ENCODE measurements at regions not wholly inside any gene's neighbourhood (a gene's known extent, or its start where the extent isn't known, plus 50 kb on each side); places are given as distances from the start of the nearest gene placed in this dataset.

DNA sequence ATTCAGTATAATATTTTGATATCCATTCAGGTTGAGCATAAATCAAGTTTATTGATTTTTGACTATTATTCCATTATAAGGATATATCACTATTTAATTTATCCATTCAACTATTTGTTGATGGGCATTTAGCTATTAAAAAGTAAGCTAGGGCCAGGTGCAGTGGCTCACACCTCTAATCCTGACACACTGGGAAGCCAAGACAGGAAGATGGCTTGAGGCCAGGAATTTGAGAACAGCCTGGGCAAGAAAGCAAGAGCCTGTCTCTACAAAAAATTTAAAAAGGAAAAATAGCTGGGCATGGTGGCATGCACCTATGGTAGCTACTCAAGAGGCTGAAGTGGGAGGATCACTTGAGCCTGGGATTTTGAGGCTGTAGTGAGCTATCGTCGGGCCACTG, 183.5 kb downstream of the HNMT start:
- Histone ChIP-seq H3K4me1 (no peaks in the 10 kb centered on the region), H3K4me3 (no peak overlapping the region), H3K27ac (no peak overlapping the region), H3K36me3 (no peaks in the 10 kb centered on the region), H3K9me3 (no peaks in the 10 kb centered on the region), H3K27me3 (no peaks in the 10 kb centered on the region)
- no peak for DNase-seq (ENCODE audit: low spot score in 2 of 2)
- TF ChIP-seq POLR2A (IDR thresholded peaks at IDR 0.05) (no peak), POLR2AphosphoS5 (IDR thresholded peaks at IDR 0.05) (no peak)
- TF ChIP-seq, protein P1, sequence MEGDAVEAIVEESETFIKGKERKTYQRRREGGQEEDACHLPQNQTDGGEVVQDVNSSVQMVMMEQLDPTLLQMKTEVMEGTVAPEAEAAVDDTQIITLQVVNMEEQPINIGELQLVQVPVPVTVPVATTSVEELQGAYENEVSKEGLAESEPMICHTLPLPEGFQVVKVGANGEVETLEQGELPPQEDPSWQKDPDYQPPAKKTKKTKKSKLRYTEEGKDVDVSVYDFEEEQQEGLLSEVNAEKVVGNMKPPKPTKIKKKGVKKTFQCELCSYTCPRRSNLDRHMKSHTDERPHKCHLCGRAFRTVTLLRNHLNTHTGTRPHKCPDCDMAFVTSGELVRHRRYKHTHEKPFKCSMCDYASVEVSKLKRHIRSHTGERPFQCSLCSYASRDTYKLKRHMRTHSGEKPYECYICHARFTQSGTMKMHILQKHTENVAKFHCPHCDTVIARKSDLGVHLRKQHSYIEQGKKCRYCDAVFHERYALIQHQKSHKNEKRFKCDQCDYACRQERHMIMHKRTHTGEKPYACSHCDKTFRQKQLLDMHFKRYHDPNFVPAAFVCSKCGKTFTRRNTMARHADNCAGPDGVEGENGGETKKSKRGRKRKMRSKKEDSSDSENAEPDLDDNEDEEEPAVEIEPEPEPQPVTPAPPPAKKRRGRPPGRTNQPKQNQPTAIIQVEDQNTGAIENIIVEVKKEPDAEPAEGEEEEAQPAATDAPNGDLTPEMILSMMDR (IDR thresholded peaks at IDR 0.05) = no peak
- intact Hi-C loops (cut with DNase I; ENCODE audit: low total_unique reads) = no loop called here

DNA sequence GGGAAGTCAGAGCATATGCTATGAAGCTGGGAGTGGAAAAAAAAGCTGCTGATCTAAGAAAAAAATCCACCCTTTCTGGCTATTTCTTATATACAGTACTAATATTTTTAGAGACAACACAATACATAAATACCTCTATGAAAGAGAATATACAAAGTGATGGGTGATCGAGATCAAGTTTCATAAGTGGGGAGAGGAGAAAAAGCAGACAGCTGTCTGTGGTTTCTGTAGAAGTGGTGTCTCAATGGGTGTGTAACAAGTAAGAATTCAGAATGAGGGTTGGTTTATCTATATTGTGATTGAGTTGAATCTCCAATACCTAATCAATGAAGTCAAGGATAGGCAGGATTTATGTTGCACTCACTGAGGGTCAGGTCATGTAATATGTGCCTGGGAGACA, 191.0 kb downstream of the HNMT start:
- no peak overlapping the region for H3K4me3 ChIP-seq
- H3K36me3 ChIP-seq = no peaks in the 10 kb centered on the region
- no peaks in the 10 kb centered on the region for H3K9me3 ChIP-seq
- H3K4me1 ChIP-seq = no peaks in the 10 kb centered on the region
- no peaks in the 10 kb centered on the region for H3K27me3 ChIP-seq
- no peak for DNase-seq (ENCODE audit: low spot score in 2 of 2)
- no peak for TF ChIP-seq POLR2A (IDR thresholded peaks at IDR 0.05)
- TF ChIP-seq, protein P1 (IDR thresholded peaks at IDR 0.05) = no peak
- no peak for TF ChIP-seq POLR2AphosphoS5 (IDR thresholded peaks at IDR 0.05)
- intact Hi-C loops (cut with DNase I; ENCODE audit: low total_unique reads) = no loop called here
- no peak overlapping the region for H3K27ac ChIP-seq

DNA sequence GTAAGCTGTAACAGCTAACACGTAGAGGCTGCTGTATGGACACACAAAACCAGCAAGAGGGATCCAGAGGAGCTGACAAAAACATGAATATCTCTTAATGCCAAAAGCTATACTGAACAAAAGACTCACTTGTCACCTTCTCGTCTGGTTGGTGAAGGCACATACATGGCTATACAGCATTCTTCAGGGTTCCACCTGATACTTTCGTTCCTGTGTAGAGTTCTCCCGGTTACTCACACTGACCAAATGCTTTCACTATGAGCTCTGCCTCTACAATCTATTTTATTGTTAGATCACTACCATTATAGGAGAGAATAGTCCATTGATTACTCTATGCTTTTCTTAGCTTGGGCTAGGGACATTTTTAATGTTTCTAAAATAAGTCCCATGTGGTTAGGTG, 193.1 kb downstream of the HNMT start:
- Histone ChIP-seq H3K36me3 (no peaks in the 10 kb centered on the region), H3K4me1 (no peaks in the 10 kb centered on the region), H3K27ac (no peak overlapping the region), H3K27me3 (no peaks in the 10 kb centered on the region), H3K9me3 (no peaks in the 10 kb centered on the region), H3K4me3 (no peak overlapping the region)
- DNase-seq (ENCODE audit: low spot score in 2 of 2) = no peak
- intact Hi-C loops (cut with DNase I; ENCODE audit: low total_unique reads) = no loop called here
- no peak for TF ChIP-seq POLR2A (IDR thresholded peaks at IDR 0.05)
- no peak for TF ChIP-seq POLR2AphosphoS5 (IDR thresholded peaks at IDR 0.05)
- TF ChIP-seq, protein P1 (IDR thresholded peaks at IDR 0.05) = no peak

DNA sequence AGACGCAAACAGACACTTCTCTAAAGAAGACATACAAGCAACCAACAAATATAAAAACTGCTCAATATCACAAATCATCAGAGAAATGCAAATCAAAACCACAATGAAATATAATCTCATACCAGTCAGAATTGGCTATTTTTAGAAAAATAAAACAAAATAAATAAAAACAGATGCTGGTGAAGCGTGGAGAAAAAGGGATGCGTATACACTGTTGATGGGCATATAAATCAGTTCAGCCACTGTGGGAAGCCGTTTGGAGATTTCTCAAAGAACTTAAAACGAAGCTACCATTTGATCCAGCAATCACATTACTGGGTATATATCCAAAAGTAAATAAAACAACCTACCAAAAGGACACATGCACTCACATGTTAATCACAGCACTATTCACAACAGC, 206.2 kb downstream of the HNMT start:
- Histone ChIP-seq H3K36me3 (no peaks in the 10 kb centered on the region), H3K27me3 (no peaks in the 10 kb centered on the region), H3K4me3 (no peak overlapping the region), H3K27ac (no peak overlapping the region), H3K9me3 (peaks cover 6 to 14% of the 10 kb centered on the region in 2 donors), H3K4me1 (no peaks in the 10 kb centered on the region)
- intact Hi-C loops (cut with DNase I; ENCODE audit: low total_unique reads) = no loop called here
- DNase-seq (ENCODE audit: low spot score in 2 of 2) = no peak
- TF ChIP-seq POLR2A (IDR thresholded peaks at IDR 0.05) (no peak), POLR2AphosphoS5 (IDR thresholded peaks at IDR 0.05) (no peak)
- TF ChIP-seq, protein P1 (IDR thresholded peaks at IDR 0.05) = no peak

DNA sequence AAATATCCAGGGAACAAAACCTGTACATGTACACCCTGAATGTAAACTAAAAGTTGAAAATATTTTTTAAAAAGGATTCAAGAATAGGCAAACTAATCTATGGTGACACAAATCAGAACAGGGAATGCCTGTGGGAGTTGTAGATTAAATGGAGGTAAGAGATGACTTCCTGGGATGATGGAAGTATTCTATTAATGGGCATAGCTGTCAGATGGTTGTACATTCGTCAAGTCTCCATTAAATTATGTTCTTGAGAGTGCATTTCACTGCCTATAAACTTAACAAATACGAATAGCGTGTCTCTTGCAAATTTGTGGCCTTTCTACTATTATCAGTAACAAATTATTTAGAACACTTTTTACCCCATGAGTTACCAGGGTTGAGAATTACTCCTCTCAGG, 207.0 kb downstream of the HNMT start:
- no peaks in the 10 kb centered on the region for H3K4me1 ChIP-seq
- no peak overlapping the region for H3K27ac ChIP-seq
- no peaks in the 10 kb centered on the region for H3K27me3 ChIP-seq
- intact Hi-C loops (cut with DNase I; ENCODE audit: low total_unique reads) = no loop called here
- peaks cover 0 to 10% of the 10 kb centered on the region in 2 donors for H3K9me3 ChIP-seq
- no peak overlapping the region for H3K4me3 ChIP-seq
- H3K36me3 ChIP-seq = no peaks in the 10 kb centered on the region
- TF ChIP-seq POLR2AphosphoS5 (IDR thresholded peaks at IDR 0.05) = no peak
- TF ChIP-seq, protein P1 (IDR thresholded peaks at IDR 0.05) = no peak
- TF ChIP-seq POLR2A (IDR thresholded peaks at IDR 0.05) = no peak
- DNase-seq (ENCODE audit: low spot score in 2 of 2) = no peak

Data from breast epithelium (tissue), 4 donors.